HEK293T (cell line): ENCODE measurements at regions not wholly inside any gene's neighbourhood (a gene's known extent, or its start where the extent isn't known, plus 50 kb on each side); places are given as distances from the start of the nearest gene placed in this dataset.

Experiments
- ELF4 ChIP-seq: fragments of 450-650 bp; IDR thresholded peaks from 2 replicates; pipeline ENCODE4 v1.6.1; 2017; ENCODE audit warnings: antibody characterized with exemption
- FOXK2 ChIP-seq: fragments of 450-650 bp; IDR thresholded peaks from 2 replicates; pipeline ENCODE4 v1.6.1; 2016; ENCODE audit warnings: mild to moderate bottlenecking
- FOXM1 ChIP-seq: fragments of 450-650 bp; IDR thresholded peaks from 2 replicates; pipeline ENCODE4 v1.6.1; 2017; ENCODE audit warnings: mild to moderate bottlenecking, borderline replicate concordance
- L3MBTL2 ChIP-seq: fragments of 450-650 bp; conservative IDR thresholded peaks from 2 replicates; pipeline ENCODE4 v1.6.1; 2016; ENCODE audit warnings: mild to moderate bottlenecking
- SP1 ChIP-seq: fragments of 450-650 bp; IDR thresholded peaks from 2 replicates; pipeline ENCODE4 v1.6.1; 2017
- SUZ12 ChIP-seq: fragments of 450-650 bp; IDR thresholded peaks from 2 replicates; pipeline ENCODE4 v1.6.1; 2016; ENCODE audit warnings: mild to moderate bottlenecking
- TF ChIP-seq, protein P1 (sequence below): fragments of 450-650 bp; IDR thresholded peaks from 2 replicates; pipeline ENCODE4 v1.6.1; 2016

DNA sequence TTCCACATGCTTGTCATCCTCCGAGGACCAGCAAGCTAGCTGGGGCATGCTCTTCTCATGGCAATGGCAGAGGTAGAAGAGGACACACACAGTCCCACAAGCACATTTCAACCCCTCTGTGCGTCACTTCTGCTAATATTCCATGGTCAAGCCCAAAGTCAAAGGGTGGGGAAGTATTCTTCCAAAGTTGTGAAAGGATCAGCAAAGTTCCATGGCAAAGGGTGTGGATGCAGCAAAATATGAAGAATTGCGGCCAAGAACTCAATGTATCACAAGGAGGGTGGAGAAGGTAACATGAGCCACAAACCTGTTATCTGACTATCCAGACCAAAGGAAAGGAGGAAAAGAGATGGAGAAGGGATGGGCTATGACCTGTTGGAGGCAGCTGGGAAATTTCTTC is 71.2 kb upstream of the SNRK start:
- no peak for TF ChIP-seq SP1
- no peak for TF ChIP-seq FOXK2
- TF ChIP-seq, protein P1, sequence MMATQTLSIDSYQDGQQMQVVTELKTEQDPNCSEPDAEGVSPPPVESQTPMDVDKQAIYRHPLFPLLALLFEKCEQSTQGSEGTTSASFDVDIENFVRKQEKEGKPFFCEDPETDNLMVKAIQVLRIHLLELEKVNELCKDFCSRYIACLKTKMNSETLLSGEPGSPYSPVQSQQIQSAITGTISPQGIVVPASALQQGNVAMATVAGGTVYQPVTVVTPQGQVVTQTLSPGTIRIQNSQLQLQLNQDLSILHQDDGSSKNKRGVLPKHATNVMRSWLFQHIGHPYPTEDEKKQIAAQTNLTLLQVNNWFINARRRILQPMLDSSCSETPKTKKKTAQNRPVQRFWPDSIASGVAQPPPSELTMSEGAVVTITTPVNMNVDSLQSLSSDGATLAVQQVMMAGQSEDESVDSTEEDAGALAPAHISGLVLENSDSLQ = no peak
- no peak for TF ChIP-seq ELF4
- no peak for TF ChIP-seq SUZ12
- TF ChIP-seq L3MBTL2 = no peak
- TF ChIP-seq FOXM1 = no peak
